ENCODE measurements at regions not wholly inside any gene's neighbourhood (a gene's known extent, or its start where the extent isn't known, plus 50 kb on each side); places are given as distances from the start of the nearest gene placed in this dataset.

- TF ChIP-seq POLR2A (IDR thresholded peaks at IDR 0.05; ENCODE audit: low read depth, low read length) (no peak), POLR2AphosphoS5 (IDR thresholded peaks at IDR 0.05; ENCODE audit: low read depth, low read length) (no peak), SPI1 (IDR thresholded peaks at IDR 0.05; ENCODE audit: low read depth, low read length) (no peak), POU2F2 (IDR thresholded peaks at IDR 0.05; ENCODE audit: low read depth, low read length) (no peak)
Measured at GRCh38 chr1:190699165-190699564, 221.5 kb upstream of the BRINP3 start.

Measured in GM12891 (cell line).